ENCODE measurements at regions not wholly inside any gene's neighbourhood (a gene's known extent, or its start where the extent isn't known, plus 50 kb on each side); places are given as distances from the start of the nearest gene placed in this dataset.
"Not testable (repeated sequence)": the region's sequence is repeated elsewhere in the genome, so short reads cannot be mapped to it uniquely, and the experiment has no call there.

GRCh38 chr5:91776249-91776648 lies 393.1 kb upstream of the ARRDC3 start:
- TF ChIP-seq, protein P1, sequence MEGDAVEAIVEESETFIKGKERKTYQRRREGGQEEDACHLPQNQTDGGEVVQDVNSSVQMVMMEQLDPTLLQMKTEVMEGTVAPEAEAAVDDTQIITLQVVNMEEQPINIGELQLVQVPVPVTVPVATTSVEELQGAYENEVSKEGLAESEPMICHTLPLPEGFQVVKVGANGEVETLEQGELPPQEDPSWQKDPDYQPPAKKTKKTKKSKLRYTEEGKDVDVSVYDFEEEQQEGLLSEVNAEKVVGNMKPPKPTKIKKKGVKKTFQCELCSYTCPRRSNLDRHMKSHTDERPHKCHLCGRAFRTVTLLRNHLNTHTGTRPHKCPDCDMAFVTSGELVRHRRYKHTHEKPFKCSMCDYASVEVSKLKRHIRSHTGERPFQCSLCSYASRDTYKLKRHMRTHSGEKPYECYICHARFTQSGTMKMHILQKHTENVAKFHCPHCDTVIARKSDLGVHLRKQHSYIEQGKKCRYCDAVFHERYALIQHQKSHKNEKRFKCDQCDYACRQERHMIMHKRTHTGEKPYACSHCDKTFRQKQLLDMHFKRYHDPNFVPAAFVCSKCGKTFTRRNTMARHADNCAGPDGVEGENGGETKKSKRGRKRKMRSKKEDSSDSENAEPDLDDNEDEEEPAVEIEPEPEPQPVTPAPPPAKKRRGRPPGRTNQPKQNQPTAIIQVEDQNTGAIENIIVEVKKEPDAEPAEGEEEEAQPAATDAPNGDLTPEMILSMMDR (IDR thresholded peaks at IDR 0.05) = no peak
- no peak for TF ChIP-seq POLR2A (IDR thresholded peaks at IDR 0.05)
- ATAC-seq = no peak
- intact Hi-C loops (cut with DNase I) = no loop called here
- Histone ChIP-seq H3K9me3 (no peaks in the 10 kb centered on the region), H3K36me3 (no peaks in the 10 kb centered on the region), H3K4me1 (no peaks in the 10 kb centered on the region), H3K27ac (no peak overlapping the region), H3K4me3 (no peak overlapping the region), H3K27me3 (no peaks in the 10 kb centered on the region)
- DNase-seq = no peak
- WGBS, 4 donors = 80 to 87% (median 83%) methylated on average over 2 of the region's 2 CpGs

DNA sequence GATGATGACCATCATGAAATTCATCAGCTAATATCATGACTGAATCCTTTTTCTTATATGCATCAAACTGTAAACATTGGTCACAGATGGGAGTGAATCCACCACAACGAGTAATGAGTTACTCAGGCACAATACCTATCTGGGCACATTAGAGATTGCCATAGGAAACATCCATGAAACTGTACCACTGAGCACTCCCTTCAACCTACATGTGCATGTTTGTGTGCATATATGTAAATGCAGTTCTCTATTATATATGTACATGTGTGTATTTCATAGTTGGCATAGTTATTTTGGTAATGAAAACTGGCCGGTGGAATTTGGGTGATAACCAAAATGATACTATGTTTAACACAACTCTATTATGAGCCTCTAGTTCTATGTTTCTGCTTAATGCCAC lies 387.3 kb upstream of the ARRDC3 start:
- ATAC-seq (no peak), DNase-seq (no peak)
- Histone ChIP-seq H3K9me3 (no peaks in the 10 kb centered on the region), H3K27me3 (no peaks in the 10 kb centered on the region), H3K36me3 (no peaks in the 10 kb centered on the region), H3K27ac (no peak overlapping the region), H3K4me3 (no peak overlapping the region), H3K4me1 (no peaks in the 10 kb centered on the region)
- 78 to 88% (median 86%) methylated on average over 2 of the region's 2 CpGs for WGBS, 4 donors
- TF ChIP-seq, protein P1 (IDR thresholded peaks at IDR 0.05) = no peak
- no peak for TF ChIP-seq POLR2A (IDR thresholded peaks at IDR 0.05)
- intact Hi-C loops (cut with DNase I) = no loop called here

- H3K4me1 ChIP-seq; ATAC-seq; H3K4me3 ChIP-seq; H3K27me3 ChIP-seq; H3K9me3 ChIP-seq; intact Hi-C loops (cut with DNase I); H3K27ac ChIP-seq; H3K36me3 ChIP-seq; DNase-seq: not testable (repeated sequence)
- WGBS, 4 donors = 90 to 97% (median 94%) methylated on average over 4 of the region's 4 CpGs
Observed at GRCh38 chr5:91757383-91757782, 374.3 kb upstream of the ARRDC3 start.

DNA sequence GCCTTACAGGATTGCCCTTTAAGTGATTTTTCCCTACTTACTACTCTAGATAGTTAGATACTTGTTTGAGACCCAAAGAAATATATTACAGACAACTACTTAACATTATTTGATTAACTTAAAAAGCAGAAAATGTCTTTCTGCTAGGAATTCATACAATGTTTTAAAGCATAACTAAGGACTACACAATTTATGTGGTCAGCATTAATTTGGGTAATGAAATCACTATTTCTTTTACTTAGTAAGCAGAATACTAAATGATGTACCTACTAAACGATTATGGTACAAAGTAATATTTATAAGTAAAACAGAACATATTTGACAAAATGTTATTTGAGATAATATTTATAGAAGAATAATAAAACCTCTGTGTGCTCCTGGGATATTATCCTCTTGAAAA lies 371.9 kb upstream of the ARRDC3 start:
- Histone ChIP-seq H3K4me1 (no peaks in the 10 kb centered on the region), H3K9me3 (peaks cover 0 to 7% (median 0%) of the 10 kb centered on the region in 12 donors), H3K4me3 (no peak overlapping the region), H3K27ac (no peak overlapping the region), H3K27me3 (no peaks in the 10 kb centered on the region), H3K36me3 (no peaks in the 10 kb centered on the region)
- no peak for TF ChIP-seq POLR2A (IDR thresholded peaks at IDR 0.05)
- TF ChIP-seq, protein P1 (IDR thresholded peaks at IDR 0.05) = no peak
- ATAC-seq (no peak), DNase-seq (no peak)
- intact Hi-C loops (cut with DNase I) = no loop called here
- WGBS, 4 donors = 70 to 84% (median 79%) methylated on average over 1 of the region's 1 CpG

DNA sequence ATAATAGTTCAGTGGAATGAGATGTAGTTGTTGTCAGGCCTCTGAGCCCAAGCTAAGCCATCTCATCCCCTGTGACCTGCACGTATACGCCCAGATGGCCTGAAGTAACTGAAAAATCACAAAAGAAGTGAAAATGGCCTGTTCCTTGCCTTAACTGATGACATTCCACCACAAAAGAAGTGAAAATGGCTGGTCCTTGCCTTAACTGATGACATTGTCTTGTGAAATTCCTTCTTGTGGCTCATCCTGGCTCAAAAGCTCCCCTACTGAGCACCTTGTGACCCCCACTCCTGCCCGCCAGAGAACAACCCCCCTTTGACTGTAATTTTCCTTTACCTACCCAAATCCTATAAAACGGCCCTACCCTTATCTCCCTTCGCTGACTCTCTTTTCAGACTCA lies 361.4 kb upstream of the ARRDC3 start:
- H3K9me3 ChIP-seq; DNase-seq; intact Hi-C loops (cut with DNase I); ATAC-seq; H3K4me1 ChIP-seq; H3K4me3 ChIP-seq; H3K27me3 ChIP-seq; H3K27ac ChIP-seq; H3K36me3 ChIP-seq: not testable (repeated sequence)
- 77 to 86% (median 81%) methylated on average over 5 of the region's 5 CpGs for WGBS, 4 donors

Measured in heart left ventricle (tissue), 16 donors.